SH-SY5Y (cell line): ENCODE measurements at regions not wholly inside any gene's neighbourhood (a gene's known extent, or its start where the extent isn't known, plus 50 kb on each side); places are given as distances from the start of the nearest gene placed in this dataset.

Source experiments
- GATA2 ChIP-seq: IDR thresholded peaks from 2 replicates; pipeline ENCODE4 v1.6.1; 2011; ENCODE audit warnings: mild to moderate bottlenecking, low read depth, low read length
- GATA3 ChIP-seq: IDR thresholded peaks from 2 replicates; pipeline ENCODE4 v1.6.1; 2011; ENCODE audit warnings: low read depth, mild to moderate bottlenecking, low read length, moderate library complexity

DNA sequence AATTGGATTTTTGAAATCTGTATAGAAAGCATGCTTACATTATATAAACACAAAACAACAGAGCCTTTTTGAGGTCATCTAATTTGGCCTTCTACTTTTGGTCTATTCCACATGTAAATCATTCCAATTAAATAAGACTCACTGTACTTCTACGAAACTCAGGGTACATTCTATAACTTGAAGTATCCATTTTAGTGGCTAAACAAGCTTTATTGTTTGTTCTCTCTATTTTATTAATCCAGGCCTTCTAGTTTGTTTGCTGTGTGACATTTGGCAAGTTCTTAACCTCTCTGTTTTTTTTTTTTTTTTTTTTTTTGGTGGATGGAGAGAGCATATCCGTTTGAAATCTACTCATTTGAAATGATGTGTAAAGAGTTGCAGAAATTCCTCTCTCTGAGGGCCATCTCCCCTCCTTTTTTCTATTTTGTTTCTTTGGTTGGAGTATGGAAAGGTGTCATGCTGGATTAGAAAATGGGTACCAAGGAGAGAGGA, 58.1 kb upstream of the C12orf71 start:
- TF ChIP-seq GATA2 (no peak), GATA3 (no peak)
